Caco-2 (cell line): ENCODE measurements at regions not wholly inside any gene's neighbourhood (a gene's known extent, or its start where the extent isn't known, plus 50 kb on each side); places are given as distances from the start of the nearest gene placed in this dataset.
"Not testable (repeated sequence)": the region's sequence is repeated elsewhere in the genome, so short reads cannot be mapped to it uniquely, and the experiment has no call there.

Experiments
- BruUV-seq: library from RNA; stranded (reverse); fragments of 400-500 nt; replicated peaks from 2 replicates; lab custom pipeline; 2021; lab: Mats Ljungman, UMichigan
- CTCF ChIA-PET: fragments of 300-600 bp; sonication (Branson Sonifier 250); formaldehyde crosslinking; loops from one replicate; lab custom pipeline; 2022; ENCODE audit warnings: antibody characterized with exemption; lab: Charles Lee
- POLR2A ChIA-PET: fragments of 300-600 bp; sonication (Branson Sonifier 250); formaldehyde crosslinking; loops from one replicate; lab custom pipeline; 2022; ENCODE audit warnings: antibody characterized with exemption; lab: Charles Lee
- DNase-seq, 2 experiments: peaks; one replicate each; pipeline versions ENCODE4 v3.0.0 to v3.0.0-alpha.2; 2020 to 2022
- H3K27me3 ChIP-seq: replicated peaks from 2 replicates; pipeline ENCODE4 v1.6.0; 2011; ENCODE audit warnings: low read length; ENCODE audit not compliant: control insufficient read depth, insufficient read depth
- H3K36me3 ChIP-seq: 2 replicates; pipeline ENCODE4 v1.5.1; 2011; ENCODE audit warnings: low read length; ENCODE audit not compliant: control insufficient read depth, insufficient read depth
- H3K4me1 ChIP-seq: fragments of 250-450 bp; sonication (Bioruptor Pico); 2 replicates; pipeline ENCODE4 v1.5.1; 2020; ENCODE audit warnings: mild to moderate bottlenecking
- H3K4me3 ChIP-seq: 2 replicates; pipeline ENCODE4 v1.5.1; 2011; ENCODE audit warnings: low read depth, mild to moderate bottlenecking, control low read depth, low read length
- H3K9me3 ChIP-seq: fragments of 250-450 bp; sonication (Bioruptor Pico); 2 replicates; pipeline ENCODE4 v1.5.1; 2020; ENCODE audit warnings: mild to moderate bottlenecking, moderate library complexity
- H3K27ac Mint-ChIP-seq: one replicate; pipeline ENCODE4 v1.8.0; 2022; ENCODE audit warnings: mixed read lengths; ENCODE audit not compliant: unreplicated experiment
- H3K27me3 Mint-ChIP-seq: one replicate; pipeline ENCODE4 v1.8.0; 2022; ENCODE audit warnings: mixed read lengths; ENCODE audit not compliant: insufficient read depth, unreplicated experiment
- H3K36me3 Mint-ChIP-seq: one replicate; pipeline ENCODE4 v1.8.0; 2022; ENCODE audit warnings: mild to moderate bottlenecking, mixed read lengths; ENCODE audit not compliant: insufficient read depth, unreplicated experiment
- H3K4me1 Mint-ChIP-seq: one replicate; pipeline ENCODE4 v1.8.0; 2022; ENCODE audit warnings: low read depth, mixed read lengths; ENCODE audit not compliant: unreplicated experiment
- H3K4me3 Mint-ChIP-seq: one replicate; pipeline ENCODE4 v1.8.0; 2022; ENCODE audit warnings: mild to moderate bottlenecking, moderate library complexity, mixed read lengths; ENCODE audit not compliant: unreplicated experiment
- H3K9me3 Mint-ChIP-seq: one replicate; pipeline ENCODE4 v1.8.0; 2022; ENCODE audit warnings: mixed read lengths; ENCODE audit not compliant: unreplicated experiment
- intact Hi-C: fragments of 100-400 bp; cut with micrococcal nuclease; formaldehyde crosslinking; loops from one replicate; pipeline ENCODE4 v1.10.0; 2022; ENCODE audit not compliant: unreplicated experiment
- TF ChIP-seq, protein P1 (sequence below), 2 experiments: fragments of 200-600 bp in 1 of 2; IDR thresholded peaks; 1 replicate in 1 of 2; 2 replicates in 1 of 2; pipeline versions ENCODE4 v1.5.1 to v1.8.0; 2011 to 2022; ENCODE audit warnings: antibody characterized with exemption in 1 of 2, control low read depth in 1 of 2, inconsistent platforms in 1 of 2, low read depth in 1 of 2, low read length in 1 of 2, mild to moderate bottlenecking in 1 of 2, moderate library complexity in 1 of 2; ENCODE audit not compliant: insufficient read depth in 1 of 2, severe bottlenecking in 1 of 2, unreplicated experiment in 1 of 2

DNA sequence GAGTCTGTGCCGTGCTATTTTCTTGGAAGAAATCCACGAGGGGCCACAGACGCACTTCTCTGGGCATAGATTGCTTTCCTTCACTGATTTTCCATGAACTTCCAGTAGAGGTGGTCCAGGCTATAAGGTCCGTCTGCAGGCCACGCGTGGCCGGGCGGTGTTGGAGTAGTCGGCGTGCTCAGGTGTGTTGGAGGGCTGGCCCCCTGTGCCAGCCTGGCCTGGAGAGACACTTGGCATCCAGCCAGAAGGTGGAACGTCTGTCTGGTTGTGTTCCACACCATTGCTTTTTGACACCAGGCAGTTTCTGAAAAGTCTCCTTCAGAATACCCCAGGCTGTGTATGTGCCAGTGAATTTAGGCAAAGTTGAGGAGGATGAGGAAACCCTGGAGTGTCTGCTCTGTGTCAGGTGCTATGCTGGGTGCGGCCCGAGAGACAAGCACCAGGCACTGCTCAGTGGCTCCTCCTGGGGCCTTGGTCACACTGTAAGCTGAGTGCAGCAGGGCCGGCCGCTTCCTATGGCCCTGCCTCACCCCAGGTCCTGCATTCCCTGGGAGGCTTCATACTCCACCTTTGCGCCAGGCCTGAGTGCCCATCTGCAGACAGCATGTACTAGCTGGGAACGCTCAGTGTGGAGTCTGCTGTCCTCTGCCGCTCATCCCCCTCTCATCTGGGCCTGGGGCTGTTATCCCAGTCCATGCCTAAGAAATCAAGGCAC, 52.1 kb upstream of the TAMM41 start:
- H3K9me3 Mint-ChIP-seq: no peaks in the 10 kb centered on the region
- CTCF ChIA-PET: no interaction called here
- no peaks in the 10 kb centered on the region for H3K4me1 ChIP-seq
- H3K27me3 Mint-ChIP-seq: peaks cover 30% of the 10 kb centered on the region
- H3K36me3 Mint-ChIP-seq: no peaks in the 10 kb centered on the region
- POLR2A ChIA-PET: no interaction called here
- H3K27ac Mint-ChIP-seq: no peak overlapping the region
- H3K27me3 ChIP-seq: no peaks in the 10 kb centered on the region
- no peak overlapping the region for H3K4me3 ChIP-seq
- no peaks in the 10 kb centered on the region for H3K4me1 Mint-ChIP-seq
- intact Hi-C loops: no loop called here
- no peaks in the 10 kb centered on the region for H3K9me3 ChIP-seq
- BruUV-seq: no TSS peak
- DNase-seq: no peak
- H3K36me3 ChIP-seq: no peaks in the 10 kb centered on the region
- TF ChIP-seq, protein P1, sequence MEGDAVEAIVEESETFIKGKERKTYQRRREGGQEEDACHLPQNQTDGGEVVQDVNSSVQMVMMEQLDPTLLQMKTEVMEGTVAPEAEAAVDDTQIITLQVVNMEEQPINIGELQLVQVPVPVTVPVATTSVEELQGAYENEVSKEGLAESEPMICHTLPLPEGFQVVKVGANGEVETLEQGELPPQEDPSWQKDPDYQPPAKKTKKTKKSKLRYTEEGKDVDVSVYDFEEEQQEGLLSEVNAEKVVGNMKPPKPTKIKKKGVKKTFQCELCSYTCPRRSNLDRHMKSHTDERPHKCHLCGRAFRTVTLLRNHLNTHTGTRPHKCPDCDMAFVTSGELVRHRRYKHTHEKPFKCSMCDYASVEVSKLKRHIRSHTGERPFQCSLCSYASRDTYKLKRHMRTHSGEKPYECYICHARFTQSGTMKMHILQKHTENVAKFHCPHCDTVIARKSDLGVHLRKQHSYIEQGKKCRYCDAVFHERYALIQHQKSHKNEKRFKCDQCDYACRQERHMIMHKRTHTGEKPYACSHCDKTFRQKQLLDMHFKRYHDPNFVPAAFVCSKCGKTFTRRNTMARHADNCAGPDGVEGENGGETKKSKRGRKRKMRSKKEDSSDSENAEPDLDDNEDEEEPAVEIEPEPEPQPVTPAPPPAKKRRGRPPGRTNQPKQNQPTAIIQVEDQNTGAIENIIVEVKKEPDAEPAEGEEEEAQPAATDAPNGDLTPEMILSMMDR (IDR thresholded peaks at IDR 0.05; ENCODE audit: insufficient read depth in 1 of 2, low read depth in 1 of 2, low read length in 1 of 2, severe bottlenecking in 1 of 2, unreplicated experiment in 1 of 2): no peak
- no peak overlapping the region for H3K4me3 Mint-ChIP-seq

DNA sequence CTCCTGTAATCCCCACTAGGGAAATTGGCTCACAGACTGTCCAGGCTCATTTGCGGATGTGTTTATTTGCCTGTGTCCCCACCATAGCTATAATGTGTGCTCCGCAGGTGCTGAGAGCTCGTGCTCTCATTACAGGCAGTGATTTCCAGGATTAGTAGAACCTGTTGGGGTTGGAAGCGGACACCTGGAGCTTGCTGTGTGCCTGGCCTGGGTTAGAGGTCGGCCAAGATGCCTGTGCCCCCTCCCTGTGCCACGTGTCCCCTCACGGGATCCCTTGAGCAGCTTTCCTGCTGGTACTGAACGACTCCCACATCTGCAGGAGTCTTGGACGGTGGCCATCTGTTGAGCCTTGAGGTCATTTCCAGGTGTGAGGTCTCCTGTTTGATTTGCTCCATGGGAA, 52.7 kb upstream of the TAMM41 start:
- DNase-seq, H3K27me3 ChIP-seq, H3K4me3 Mint-ChIP-seq, H3K36me3 Mint-ChIP-seq, H3K9me3 ChIP-seq, H3K9me3 Mint-ChIP-seq, CTCF ChIA-PET, H3K4me1 ChIP-seq, H3K4me3 ChIP-seq, POLR2A ChIA-PET, H3K4me1 Mint-ChIP-seq, H3K36me3 ChIP-seq, intact Hi-C loops, BruUV-seq, H3K27ac Mint-ChIP-seq: not testable (repeated sequence)
- peaks cover 24% of the 10 kb centered on the region for H3K27me3 Mint-ChIP-seq

DNA sequence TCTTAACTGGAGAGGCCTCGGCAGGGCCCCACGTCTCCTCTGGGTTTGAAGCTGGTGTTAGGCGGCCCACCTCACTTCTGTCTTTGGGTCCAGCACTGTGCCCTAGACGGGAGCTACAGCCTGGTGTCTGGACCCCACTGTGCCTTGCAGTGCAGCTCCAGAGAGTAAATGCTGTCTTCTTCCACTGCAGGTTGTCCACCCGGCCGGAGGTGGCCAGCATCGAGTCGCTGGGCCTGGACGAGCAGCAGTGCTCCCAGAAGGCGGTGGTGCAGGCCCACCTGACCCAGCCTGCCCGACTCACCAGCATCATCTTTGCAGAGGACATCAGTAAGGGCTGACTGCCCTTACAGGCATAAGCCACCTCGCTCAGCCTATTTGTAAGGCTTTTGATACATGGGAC, 53.1 kb upstream of the TAMM41 start:
- Histone ChIP-seq H3K36me3 (no peaks in the 10 kb centered on the region), H3K27me3 (no peaks in the 10 kb centered on the region), H3K4me1 (no peaks in the 10 kb centered on the region), H3K4me3 (no peak overlapping the region), H3K9me3 (no peaks in the 10 kb centered on the region)
- CTCF ChIA-PET: no interaction called here
- peaks cover 21% of the 10 kb centered on the region for H3K27me3 Mint-ChIP-seq
- no peaks in the 10 kb centered on the region for H3K9me3 Mint-ChIP-seq
- DNase-seq: no peak
- POLR2A ChIA-PET: no interaction called here
- intact Hi-C loops: no loop called here
- no peaks in the 10 kb centered on the region for H3K4me1 Mint-ChIP-seq
- H3K27ac Mint-ChIP-seq: no peak overlapping the region
- no peaks in the 10 kb centered on the region for H3K36me3 Mint-ChIP-seq
- TF ChIP-seq, protein P1 (IDR thresholded peaks at IDR 0.05; ENCODE audit: insufficient read depth in 1 of 2, low read depth in 1 of 2, low read length in 1 of 2, severe bottlenecking in 1 of 2, unreplicated experiment in 1 of 2): no peak
- no peak overlapping the region for H3K4me3 Mint-ChIP-seq
- BruUV-seq: no TSS peak
